Caco-2 (cell line): ENCODE measurements at regions not wholly inside any gene's neighbourhood (a gene's known extent, or its start where the extent isn't known, plus 50 kb on each side); places are given as distances from the start of the nearest gene placed in this dataset.

Source experiments
- BruUV-seq: library from RNA; stranded (reverse); fragments of 400-500 nt; replicated peaks from 2 replicates; lab custom pipeline; 2021; lab: Mats Ljungman, UMichigan
- CTCF ChIA-PET: fragments of 300-600 bp; sonication (Branson Sonifier 250); formaldehyde crosslinking; loops from one replicate; lab custom pipeline; 2022; ENCODE audit warnings: antibody characterized with exemption; lab: Charles Lee
- POLR2A ChIA-PET: fragments of 300-600 bp; sonication (Branson Sonifier 250); formaldehyde crosslinking; loops from one replicate; lab custom pipeline; 2022; ENCODE audit warnings: antibody characterized with exemption; lab: Charles Lee
- DNase-seq, 2 experiments: peaks; one replicate each; pipeline versions ENCODE4 v3.0.0 to v3.0.0-alpha.2; 2020 to 2022
- H3K27me3 ChIP-seq: replicated peaks from 2 replicates; pipeline ENCODE4 v1.6.0; 2011; ENCODE audit warnings: low read length; ENCODE audit not compliant: control insufficient read depth, insufficient read depth
- H3K36me3 ChIP-seq: 2 replicates; pipeline ENCODE4 v1.5.1; 2011; ENCODE audit warnings: low read length; ENCODE audit not compliant: control insufficient read depth, insufficient read depth
- H3K4me1 ChIP-seq: fragments of 250-450 bp; sonication (Bioruptor Pico); 2 replicates; pipeline ENCODE4 v1.5.1; 2020; ENCODE audit warnings: mild to moderate bottlenecking
- H3K4me3 ChIP-seq: 2 replicates; pipeline ENCODE4 v1.5.1; 2011; ENCODE audit warnings: low read depth, mild to moderate bottlenecking, control low read depth, low read length
- H3K9me3 ChIP-seq: fragments of 250-450 bp; sonication (Bioruptor Pico); 2 replicates; pipeline ENCODE4 v1.5.1; 2020; ENCODE audit warnings: mild to moderate bottlenecking, moderate library complexity
- H3K27ac Mint-ChIP-seq: one replicate; pipeline ENCODE4 v1.8.0; 2022; ENCODE audit warnings: mixed read lengths; ENCODE audit not compliant: unreplicated experiment
- H3K27me3 Mint-ChIP-seq: one replicate; pipeline ENCODE4 v1.8.0; 2022; ENCODE audit warnings: mixed read lengths; ENCODE audit not compliant: insufficient read depth, unreplicated experiment
- H3K36me3 Mint-ChIP-seq: one replicate; pipeline ENCODE4 v1.8.0; 2022; ENCODE audit warnings: mild to moderate bottlenecking, mixed read lengths; ENCODE audit not compliant: insufficient read depth, unreplicated experiment
- H3K4me1 Mint-ChIP-seq: one replicate; pipeline ENCODE4 v1.8.0; 2022; ENCODE audit warnings: low read depth, mixed read lengths; ENCODE audit not compliant: unreplicated experiment
- H3K4me3 Mint-ChIP-seq: one replicate; pipeline ENCODE4 v1.8.0; 2022; ENCODE audit warnings: mild to moderate bottlenecking, moderate library complexity, mixed read lengths; ENCODE audit not compliant: unreplicated experiment
- H3K9me3 Mint-ChIP-seq: one replicate; pipeline ENCODE4 v1.8.0; 2022; ENCODE audit warnings: mixed read lengths; ENCODE audit not compliant: unreplicated experiment
- intact Hi-C: fragments of 100-400 bp; cut with micrococcal nuclease; formaldehyde crosslinking; loops from one replicate; pipeline ENCODE4 v1.10.0; 2022; ENCODE audit not compliant: unreplicated experiment
- TF ChIP-seq, protein P1 (sequence below), 2 experiments: fragments of 200-600 bp in 1 of 2; IDR thresholded peaks; 1 replicate in 1 of 2; 2 replicates in 1 of 2; pipeline versions ENCODE4 v1.5.1 to v1.8.0; 2011 to 2022; ENCODE audit warnings: antibody characterized with exemption in 1 of 2, control low read depth in 1 of 2, inconsistent platforms in 1 of 2, low read depth in 1 of 2, low read length in 1 of 2, mild to moderate bottlenecking in 1 of 2, moderate library complexity in 1 of 2; ENCODE audit not compliant: insufficient read depth in 1 of 2, severe bottlenecking in 1 of 2, unreplicated experiment in 1 of 2

DNA sequence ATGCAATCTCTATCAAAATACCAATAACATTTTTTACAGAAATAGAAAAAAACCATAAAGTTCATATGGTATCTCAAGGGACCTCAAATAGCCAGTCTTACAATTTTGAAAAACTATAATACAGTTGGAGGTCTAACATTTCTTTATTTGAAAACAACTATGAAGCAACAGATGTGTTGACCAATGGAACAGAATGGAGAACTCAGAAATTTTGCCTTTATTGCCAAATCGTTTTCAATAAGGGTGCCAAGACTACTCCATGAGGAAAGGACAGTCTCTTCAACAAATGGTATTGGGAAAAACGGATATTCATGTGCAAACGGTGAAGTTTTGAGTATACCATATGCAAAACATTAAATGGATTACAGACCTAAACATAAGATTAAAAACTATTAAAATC is 470.8 kb upstream of the DPP6 start:
- Histone ChIP-seq H3K4me1 (no peaks in the 10 kb centered on the region), H3K9me3 (peaks cover 9% of the 10 kb centered on the region; the same call in 1 of the 2 replicates), H3K27me3 (no peaks in the 10 kb centered on the region), H3K4me3 (no peak overlapping the region), H3K36me3 (no peaks in the 10 kb centered on the region)
- TF ChIP-seq, protein P1, sequence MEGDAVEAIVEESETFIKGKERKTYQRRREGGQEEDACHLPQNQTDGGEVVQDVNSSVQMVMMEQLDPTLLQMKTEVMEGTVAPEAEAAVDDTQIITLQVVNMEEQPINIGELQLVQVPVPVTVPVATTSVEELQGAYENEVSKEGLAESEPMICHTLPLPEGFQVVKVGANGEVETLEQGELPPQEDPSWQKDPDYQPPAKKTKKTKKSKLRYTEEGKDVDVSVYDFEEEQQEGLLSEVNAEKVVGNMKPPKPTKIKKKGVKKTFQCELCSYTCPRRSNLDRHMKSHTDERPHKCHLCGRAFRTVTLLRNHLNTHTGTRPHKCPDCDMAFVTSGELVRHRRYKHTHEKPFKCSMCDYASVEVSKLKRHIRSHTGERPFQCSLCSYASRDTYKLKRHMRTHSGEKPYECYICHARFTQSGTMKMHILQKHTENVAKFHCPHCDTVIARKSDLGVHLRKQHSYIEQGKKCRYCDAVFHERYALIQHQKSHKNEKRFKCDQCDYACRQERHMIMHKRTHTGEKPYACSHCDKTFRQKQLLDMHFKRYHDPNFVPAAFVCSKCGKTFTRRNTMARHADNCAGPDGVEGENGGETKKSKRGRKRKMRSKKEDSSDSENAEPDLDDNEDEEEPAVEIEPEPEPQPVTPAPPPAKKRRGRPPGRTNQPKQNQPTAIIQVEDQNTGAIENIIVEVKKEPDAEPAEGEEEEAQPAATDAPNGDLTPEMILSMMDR (IDR thresholded peaks at IDR 0.05; ENCODE audit: insufficient read depth in 1 of 2, low read depth in 1 of 2, low read length in 1 of 2, severe bottlenecking in 1 of 2, unreplicated experiment in 1 of 2): no peak
- no TSS peak for BruUV-seq
- Mint-ChIP-seq H3K27ac (no peak overlapping the region), H3K4me3 (no peak overlapping the region), H3K9me3 (peaks cover 47% of the 10 kb centered on the region), H3K27me3 (no peaks in the 10 kb centered on the region), H3K36me3 (no peaks in the 10 kb centered on the region), H3K4me1 (no peaks in the 10 kb centered on the region)
- DNase-seq: no peak
- CTCF ChIA-PET: no interaction called here
- POLR2A ChIA-PET: no interaction called here
- intact Hi-C loops: no loop called here

GRCh38 chr7:153584132-153584531 is 468.1 kb upstream of the DPP6 start:
- peaks cover 26% of the 10 kb centered on the region for H3K9me3 Mint-ChIP-seq
- H3K27me3 ChIP-seq: no peaks in the 10 kb centered on the region

DNA sequence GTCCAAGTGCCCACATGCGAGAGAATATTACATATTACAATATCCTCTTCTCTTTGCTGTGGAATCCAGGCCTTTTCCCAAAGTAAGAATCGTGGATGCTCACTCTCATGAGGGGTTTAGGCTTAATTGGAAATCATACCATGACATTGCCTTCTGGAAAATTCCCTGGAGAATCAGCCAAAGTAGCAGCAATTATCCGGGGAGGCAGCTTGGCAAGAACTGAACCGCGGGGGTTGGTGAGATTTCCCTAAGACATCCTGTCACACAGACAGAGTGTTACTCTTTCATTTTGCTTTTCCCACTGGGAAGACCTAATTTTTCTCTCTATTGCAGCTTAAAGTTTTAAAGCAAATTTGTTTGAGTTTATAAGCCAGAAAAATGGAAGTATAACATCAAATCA is 463.6 kb upstream of the DPP6 start:
- Histone ChIP-seq H3K4me3 (no peak overlapping the region), H3K9me3 (no peaks in the 10 kb centered on the region), H3K36me3 (no peaks in the 10 kb centered on the region), H3K4me1 (no peaks in the 10 kb centered on the region), H3K27me3 (no peaks in the 10 kb centered on the region)
- TF ChIP-seq, protein P1 (IDR thresholded peaks at IDR 0.05; ENCODE audit: insufficient read depth in 1 of 2, low read depth in 1 of 2, low read length in 1 of 2, severe bottlenecking in 1 of 2, unreplicated experiment in 1 of 2): no peak
- intact Hi-C loops: no loop called here
- no peaks in the 10 kb centered on the region for H3K36me3 Mint-ChIP-seq
- no TSS peak for BruUV-seq
- H3K4me1 Mint-ChIP-seq: no peaks in the 10 kb centered on the region
- H3K9me3 Mint-ChIP-seq: peaks cover 10% of the 10 kb centered on the region
- ChIA-PET CTCF (no interaction called here), POLR2A (no interaction called here)
- H3K4me3 Mint-ChIP-seq: no peak overlapping the region
- no peaks in the 10 kb centered on the region for H3K27me3 Mint-ChIP-seq
- no peak overlapping the region for H3K27ac Mint-ChIP-seq
- no peak for DNase-seq

More at GRCh38 chr7:153584132-153584531, 468.1 kb upstream of the DPP6 start:
- H3K4me1 ChIP-seq: no peaks in the 10 kb centered on the region
- no peak for DNase-seq
- intact Hi-C loops: no loop called here
- Mint-ChIP-seq H3K36me3 (no peaks in the 10 kb centered on the region), H3K4me1 (no peaks in the 10 kb centered on the region), H3K4me3 (no peak overlapping the region), H3K27me3 (no peaks in the 10 kb centered on the region), H3K27ac (no peak overlapping the region)
- BruUV-seq: no TSS peak
- CTCF ChIA-PET: no interaction called here
- H3K36me3 ChIP-seq: no peaks in the 10 kb centered on the region
- H3K9me3 ChIP-seq: no peaks in the 10 kb centered on the region
- TF ChIP-seq, protein P1 (IDR thresholded peaks at IDR 0.05; ENCODE audit: insufficient read depth in 1 of 2, low read depth in 1 of 2, low read length in 1 of 2, severe bottlenecking in 1 of 2, unreplicated experiment in 1 of 2): no peak
- H3K4me3 ChIP-seq: no peak overlapping the region
- POLR2A ChIA-PET: no interaction called here
